Panc1 (cell line): ENCODE measurements at regions not wholly inside any gene's neighbourhood (a gene's known extent, or its start where the extent isn't known, plus 50 kb on each side); places are given as distances from the start of the nearest gene placed in this dataset.

ENCODE experiments used
- CTCF ChIP-seq: fragments of 450-650 bp; IDR thresholded peaks from 2 replicates; pipeline ENCODE4 v1.5.1; 2017; ENCODE audit warnings: mild to moderate bottlenecking
- POLR2AphosphoS5 ChIP-seq: IDR thresholded peaks from 2 replicates; pipeline ENCODE4 v1.6.1; 2012; ENCODE audit warnings: mild to moderate bottlenecking, low read depth, low read length, moderate library complexity
- REST ChIP-seq, 2 experiments: IDR thresholded peaks; 2 replicates each; pipeline ENCODE4 v1.6.1; 2011 to 2012; ENCODE audit warnings: low read depth in 2 of 2, control low read depth in 1 of 2, low read length in 1 of 2, mild to moderate bottlenecking in 1 of 2, moderate library complexity in 1 of 2; ENCODE audit not compliant: insufficient read depth in 1 of 2
- SIN3A ChIP-seq: IDR thresholded peaks from 2 replicates; pipeline ENCODE4 v1.6.1; 2012; ENCODE audit warnings: low read depth, mild to moderate bottlenecking, low read length, moderate library complexity, borderline replicate concordance; ENCODE audit not compliant: insufficient read depth
- TCF7L2 ChIP-seq: IDR thresholded peaks from 2 replicates; pipeline ENCODE4 v1.6.1; 2011; ENCODE audit warnings: mild to moderate bottlenecking, low read depth, low read length, inconsistent platforms

- TF ChIP-seq REST (IDR thresholded peaks at IDR 0.05; ENCODE audit: insufficient read depth in 1 of 2, low read depth in 2 of 2, low read length in 1 of 2) = no peak
- no peak for TF ChIP-seq SIN3A
- no peak for TF ChIP-seq CTCF
- no peak for TF ChIP-seq POLR2AphosphoS5
- TF ChIP-seq TCF7L2 = no peak
Measured at GRCh38 chr3:116969135-116969534, 259.6 kb downstream of the TUSC7 start.
